Activated T-helper 1 cell treated with anti-CD3 and anti-CD28 coated beads, Interleukin-12 subunit alpha, Interleukin-12 subunit beta, Interleukin-2, Interleukin-4 antibody, amounts not matched to agents 30 ng/mL and 10 ng/mL and 1 ng/mL, durations not matched to agents 14 hours and 24 hours and 36 hours (primary cell): ENCODE measurements at regions not wholly inside any gene's neighbourhood (a gene's known extent, or its start where the extent isn't known, plus 50 kb on each side); places are given as distances from the start of the nearest gene placed in this dataset.

Source experiments
- DNase-seq: peaks from one replicate; pipeline ENCODE4 v3.0.0; 2021; ENCODE audit warnings: low spot score
- H3K27ac Mint-ChIP-seq: one replicate; pipeline ENCODE4 v1.8.0; 2021; ENCODE audit warnings: mild to moderate bottlenecking, mixed read lengths
- H3K27me3 Mint-ChIP-seq: one replicate; pipeline ENCODE4 v1.8.0; 2022; ENCODE audit warnings: mild to moderate bottlenecking, moderate library complexity, mixed read lengths; ENCODE audit not compliant: insufficient read depth
- H3K36me3 Mint-ChIP-seq: one replicate; pipeline ENCODE4 v1.8.0; 2021; ENCODE audit warnings: low read depth, mixed read lengths
- H3K4me1 Mint-ChIP-seq: one replicate; pipeline ENCODE4 v1.8.0; 2021; ENCODE audit warnings: low read depth, mixed read lengths
- H3K4me3 Mint-ChIP-seq: one replicate; pipeline ENCODE4 v1.8.0; 2021; ENCODE audit warnings: mild to moderate bottlenecking, moderate library complexity, mixed read lengths
- H3K9me3 Mint-ChIP-seq: one replicate; pipeline ENCODE4 v1.8.0; 2021; ENCODE audit warnings: mixed read lengths
- intact Hi-C: fragments of 100-400 bp; cut with micrococcal nuclease; formaldehyde crosslinking; loops from one replicate; pipeline ENCODE4 v1.15.1; 2024

- DNase-seq: no peak
- Mint-ChIP-seq H3K27me3 (peaks cover 29% of the 10 kb centered on the region), H3K4me1 (no peaks in the 10 kb centered on the region), H3K27ac (no peak overlapping the region), H3K9me3 (no peaks in the 10 kb centered on the region), H3K4me3 (no peak overlapping the region), H3K36me3 (no peaks in the 10 kb centered on the region)
- intact Hi-C loops: no loop called here
Measured at GRCh38 chr5:86974955-86975354, 292.7 kb upstream of the RASA1 start.

- H3K36me3 Mint-ChIP-seq: no peaks in the 10 kb centered on the region
- no peak overlapping the region for H3K4me3 Mint-ChIP-seq
- H3K4me1 Mint-ChIP-seq: no peaks in the 10 kb centered on the region
- H3K27ac Mint-ChIP-seq: no peak overlapping the region
- H3K9me3 Mint-ChIP-seq: no peaks in the 10 kb centered on the region
- DNase-seq: no peak
- peaks cover 31% of the 10 kb centered on the region for H3K27me3 Mint-ChIP-seq
- intact Hi-C loops: no loop called here
Measured at GRCh38 chr5:86977190-86977589, 290.5 kb upstream of the RASA1 start.

- Mint-ChIP-seq H3K27me3 (peaks cover 30% of the 10 kb centered on the region), H3K4me3 (no peak overlapping the region), H3K9me3 (no peaks in the 10 kb centered on the region)
Measured at GRCh38 chr5:86977808-86978207, 289.9 kb upstream of the RASA1 start.

GRCh38 chr5:86979811-86980411 is 287.8 kb upstream of the RASA1 start:
- no peaks in the 10 kb centered on the region for H3K4me1 Mint-ChIP-seq
- peaks cover 25% of the 10 kb centered on the region for H3K27me3 Mint-ChIP-seq
- intact Hi-C loops: no loop called here
- no peak overlapping the region for H3K4me3 Mint-ChIP-seq
- no peak for DNase-seq
- H3K27ac Mint-ChIP-seq: no peak overlapping the region
- H3K36me3 Mint-ChIP-seq: no peaks in the 10 kb centered on the region
- no peaks in the 10 kb centered on the region for H3K9me3 Mint-ChIP-seq

More at GRCh38 chr5:86977808-86978207, 289.9 kb upstream of the RASA1 start:
- Mint-ChIP-seq H3K36me3 (no peaks in the 10 kb centered on the region), H3K4me1 (no peaks in the 10 kb centered on the region), H3K27ac (no peak overlapping the region)
- intact Hi-C loops: no loop called here
- DNase-seq: no peak

- no peak for DNase-seq
- intact Hi-C loops: no loop called here
- H3K27me3 Mint-ChIP-seq: peaks cover 22% of the 10 kb centered on the region
- no peak overlapping the region for H3K27ac Mint-ChIP-seq
- H3K9me3 Mint-ChIP-seq: no peaks in the 10 kb centered on the region
- no peak overlapping the region for H3K4me3 Mint-ChIP-seq
- no peaks in the 10 kb centered on the region for H3K36me3 Mint-ChIP-seq
- no peaks in the 10 kb centered on the region for H3K4me1 Mint-ChIP-seq
Measured at GRCh38 chr5:86981898-86982297, 285.8 kb upstream of the RASA1 start.

GRCh38 chr5:86983208-86983607 is 284.5 kb upstream of the RASA1 start:
- Mint-ChIP-seq H3K36me3 (no peaks in the 10 kb centered on the region), H3K27me3 (peaks cover 22% of the 10 kb centered on the region), H3K4me3 (no peak overlapping the region), H3K27ac (no peak overlapping the region), H3K9me3 (no peaks in the 10 kb centered on the region), H3K4me1 (no peaks in the 10 kb centered on the region)
- no peak for DNase-seq
- intact Hi-C loops: no loop called here

GRCh38 chr5:86986837-86987236 is 280.8 kb upstream of the RASA1 start:
- H3K4me1 Mint-ChIP-seq: no peaks in the 10 kb centered on the region
- no peaks in the 10 kb centered on the region for H3K9me3 Mint-ChIP-seq
- H3K27me3 Mint-ChIP-seq: peaks cover 15% of the 10 kb centered on the region
- H3K27ac Mint-ChIP-seq: no peak overlapping the region
- no peak overlapping the region for H3K4me3 Mint-ChIP-seq
- intact Hi-C loops: loop anchor here (5.0 kb wide), 1 partner anchor 415 kb away; no protein-coding TSS in a partner anchor
- no peak for DNase-seq
- H3K36me3 Mint-ChIP-seq: no peaks in the 10 kb centered on the region

GRCh38 chr5:86997516-86997915 is 270.2 kb upstream of the RASA1 start:
- no peak overlapping the region for H3K4me3 Mint-ChIP-seq
- no peaks in the 10 kb centered on the region for H3K9me3 Mint-ChIP-seq

GRCh38 chr5:86999951-87000350 is 267.7 kb upstream of the RASA1 start:
- no peaks in the 10 kb centered on the region for H3K4me1 Mint-ChIP-seq
- H3K4me3 Mint-ChIP-seq: no peak overlapping the region
- intact Hi-C loops: no loop called here
- no peaks in the 10 kb centered on the region for H3K36me3 Mint-ChIP-seq
- no peaks in the 10 kb centered on the region for H3K9me3 Mint-ChIP-seq
- no peak overlapping the region for H3K27ac Mint-ChIP-seq
- peaks cover 12% of the 10 kb centered on the region for H3K27me3 Mint-ChIP-seq
- DNase-seq: no peak

More at GRCh38 chr5:86997516-86997915, 270.2 kb upstream of the RASA1 start:
- Mint-ChIP-seq H3K4me1 (no peaks in the 10 kb centered on the region), H3K36me3 (no peaks in the 10 kb centered on the region), H3K27ac (no peak overlapping the region), H3K27me3 (peaks cover 12% of the 10 kb centered on the region)
- no peak for DNase-seq
- intact Hi-C loops: no loop called here

GRCh38 chr5:87002485-87002884 is 265.2 kb upstream of the RASA1 start:
- Mint-ChIP-seq H3K9me3 (no peaks in the 10 kb centered on the region), H3K27me3 (peaks cover 22% of the 10 kb centered on the region), H3K36me3 (no peaks in the 10 kb centered on the region), H3K4me1 (no peaks in the 10 kb centered on the region), H3K27ac (no peak overlapping the region), H3K4me3 (no peak overlapping the region)
- intact Hi-C loops: no loop called here
- DNase-seq: no peak

- no peak for DNase-seq
- H3K27me3 Mint-ChIP-seq: peaks cover 18% of the 10 kb centered on the region
- no peak overlapping the region for H3K27ac Mint-ChIP-seq
- no peaks in the 10 kb centered on the region for H3K9me3 Mint-ChIP-seq
- intact Hi-C loops: no loop called here
- no peaks in the 10 kb centered on the region for H3K36me3 Mint-ChIP-seq
- H3K4me3 Mint-ChIP-seq: no peak overlapping the region
- no peaks in the 10 kb centered on the region for H3K4me1 Mint-ChIP-seq
Measured at GRCh38 chr5:87004101-87004500, 263.6 kb upstream of the RASA1 start.

GRCh38 chr5:87007737-87008136 is 259.9 kb upstream of the RASA1 start:
- H3K4me3 Mint-ChIP-seq: no peak overlapping the region
- no peak overlapping the region for H3K27ac Mint-ChIP-seq
- intact Hi-C loops: no loop called here
- H3K4me1 Mint-ChIP-seq: no peaks in the 10 kb centered on the region
- H3K27me3 Mint-ChIP-seq: peaks cover 20% of the 10 kb centered on the region
- H3K9me3 Mint-ChIP-seq: no peaks in the 10 kb centered on the region
- no peaks in the 10 kb centered on the region for H3K36me3 Mint-ChIP-seq
- DNase-seq: no peak

- H3K27me3 Mint-ChIP-seq: peaks cover 20% of the 10 kb centered on the region
- no peaks in the 10 kb centered on the region for H3K36me3 Mint-ChIP-seq
- no peak overlapping the region for H3K27ac Mint-ChIP-seq
- no peaks in the 10 kb centered on the region for H3K9me3 Mint-ChIP-seq
- H3K4me1 Mint-ChIP-seq: no peaks in the 10 kb centered on the region
- intact Hi-C loops: no loop called here
- no peak overlapping the region for H3K4me3 Mint-ChIP-seq
- no peak for DNase-seq
Measured at GRCh38 chr5:87008751-87009560, 258.7 kb upstream of the RASA1 start.
